Ishikawa (cell line): ENCODE measurements at regions not wholly inside any gene's neighbourhood (a gene's known extent, or its start where the extent isn't known, plus 50 kb on each side); places are given as distances from the start of the nearest gene placed in this dataset.

Source experiments
- CEBPB ChIP-seq: IDR thresholded peaks from 2 replicates; pipeline ENCODE4 v1.6.1; 2012
- CREB1 ChIP-seq: IDR thresholded peaks from 2 replicates; pipeline ENCODE4 v1.6.1; 2012; ENCODE audit warnings: low read depth
- EGR1 ChIP-seq: IDR thresholded peaks from 2 replicates; pipeline ENCODE4 v1.6.1; 2012
- EP300 ChIP-seq: IDR thresholded peaks from 2 replicates; pipeline ENCODE4 v1.6.1; 2012; ENCODE audit warnings: borderline replicate concordance
- FOXM1 ChIP-seq: IDR thresholded peaks from 2 replicates; pipeline ENCODE4 v1.6.1; 2012; ENCODE audit warnings: low read depth, borderline replicate concordance
- NFIC ChIP-seq: IDR thresholded peaks from 2 replicates; pipeline ENCODE4 v1.6.1; 2012
- RAD21 ChIP-seq: IDR thresholded peaks from 2 replicates; pipeline ENCODE4 v1.6.1; 2012; ENCODE audit warnings: low read depth
- TAF1 ChIP-seq: IDR thresholded peaks from 2 replicates; pipeline ENCODE4 v1.6.1; 2012; ENCODE audit warnings: low read depth, mild to moderate bottlenecking
- TCF12 ChIP-seq: IDR thresholded peaks from 2 replicates; pipeline ENCODE4 v1.6.1; 2012; ENCODE audit warnings: low read depth
- TEAD4 ChIP-seq: IDR thresholded peaks from 2 replicates; pipeline ENCODE4 v1.6.1; 2012
- YY1 ChIP-seq: IDR thresholded peaks from 2 replicates; pipeline ENCODE4 v1.6.1; 2012; ENCODE audit warnings: low read depth
- ZBTB7A ChIP-seq: IDR thresholded peaks from 2 replicates; pipeline ENCODE4 v1.6.1; 2012; ENCODE audit warnings: low read depth
- TF ChIP-seq, protein P1 (sequence below): IDR thresholded peaks from 2 replicates; pipeline ENCODE4 v1.6.1; 2012; ENCODE audit warnings: low read depth, mild to moderate bottlenecking
- TF ChIP-seq, protein P2 (sequence below): IDR thresholded peaks from 2 replicates; pipeline ENCODE4 v1.6.1; 2012
- TF ChIP-seq, protein P3 (sequence below): IDR thresholded peaks from 2 replicates; pipeline ENCODE4 v1.6.1; 2012

DNA sequence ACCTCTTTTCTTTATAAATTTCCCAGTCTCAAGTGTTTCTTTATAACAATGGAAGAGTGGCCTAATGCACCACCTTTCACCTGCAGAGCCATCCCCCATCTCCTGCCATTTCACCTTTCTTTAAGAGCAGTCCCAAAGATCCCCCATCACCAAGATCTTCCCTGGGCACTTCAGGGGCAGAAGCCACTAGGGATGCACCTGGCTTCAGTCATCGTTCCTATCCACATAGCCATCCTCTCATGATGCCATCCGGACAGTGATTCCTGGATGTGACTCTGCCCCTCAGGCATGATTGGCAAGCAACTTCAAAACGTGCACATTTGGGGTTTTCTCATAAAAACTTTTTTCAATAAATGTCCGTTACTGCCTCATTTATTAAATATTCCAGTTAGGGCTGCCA, 225.9 kb downstream of the TBXT start:
- TF ChIP-seq ZBTB7A, result no peak
- TF ChIP-seq TCF12, result no peak

DNA sequence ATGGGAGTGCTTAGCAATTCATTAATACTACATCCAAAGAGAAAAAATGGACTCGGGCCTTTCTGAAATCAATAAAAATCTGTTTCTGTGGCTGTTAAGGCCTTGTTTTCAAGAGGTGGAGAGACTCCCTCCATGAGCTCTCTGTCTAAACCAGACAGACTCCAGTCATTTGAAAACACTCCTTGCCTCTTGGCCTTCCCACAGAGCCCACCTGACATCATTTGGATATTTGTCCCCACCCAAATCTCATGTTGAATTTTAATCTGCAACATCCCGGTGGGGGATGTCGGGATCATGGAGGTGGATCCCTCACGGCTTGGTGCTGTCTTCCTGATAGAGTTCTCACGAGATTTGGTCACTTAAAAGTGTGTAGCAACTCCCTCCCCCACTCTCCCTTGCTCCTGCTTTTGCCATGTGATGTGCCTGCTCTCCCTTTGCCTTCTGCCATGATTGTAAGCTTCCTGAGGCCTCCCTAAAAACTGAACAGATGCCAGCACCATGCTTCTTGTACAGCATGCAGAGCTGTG, 226.3 kb downstream of the TBXT start:
- TF ChIP-seq YY1, result no peak
- TF ChIP-seq RAD21, result no peak
- no peak for TF ChIP-seq CEBPB
- TF ChIP-seq TCF12, result no peak
- TF ChIP-seq, protein P1, sequence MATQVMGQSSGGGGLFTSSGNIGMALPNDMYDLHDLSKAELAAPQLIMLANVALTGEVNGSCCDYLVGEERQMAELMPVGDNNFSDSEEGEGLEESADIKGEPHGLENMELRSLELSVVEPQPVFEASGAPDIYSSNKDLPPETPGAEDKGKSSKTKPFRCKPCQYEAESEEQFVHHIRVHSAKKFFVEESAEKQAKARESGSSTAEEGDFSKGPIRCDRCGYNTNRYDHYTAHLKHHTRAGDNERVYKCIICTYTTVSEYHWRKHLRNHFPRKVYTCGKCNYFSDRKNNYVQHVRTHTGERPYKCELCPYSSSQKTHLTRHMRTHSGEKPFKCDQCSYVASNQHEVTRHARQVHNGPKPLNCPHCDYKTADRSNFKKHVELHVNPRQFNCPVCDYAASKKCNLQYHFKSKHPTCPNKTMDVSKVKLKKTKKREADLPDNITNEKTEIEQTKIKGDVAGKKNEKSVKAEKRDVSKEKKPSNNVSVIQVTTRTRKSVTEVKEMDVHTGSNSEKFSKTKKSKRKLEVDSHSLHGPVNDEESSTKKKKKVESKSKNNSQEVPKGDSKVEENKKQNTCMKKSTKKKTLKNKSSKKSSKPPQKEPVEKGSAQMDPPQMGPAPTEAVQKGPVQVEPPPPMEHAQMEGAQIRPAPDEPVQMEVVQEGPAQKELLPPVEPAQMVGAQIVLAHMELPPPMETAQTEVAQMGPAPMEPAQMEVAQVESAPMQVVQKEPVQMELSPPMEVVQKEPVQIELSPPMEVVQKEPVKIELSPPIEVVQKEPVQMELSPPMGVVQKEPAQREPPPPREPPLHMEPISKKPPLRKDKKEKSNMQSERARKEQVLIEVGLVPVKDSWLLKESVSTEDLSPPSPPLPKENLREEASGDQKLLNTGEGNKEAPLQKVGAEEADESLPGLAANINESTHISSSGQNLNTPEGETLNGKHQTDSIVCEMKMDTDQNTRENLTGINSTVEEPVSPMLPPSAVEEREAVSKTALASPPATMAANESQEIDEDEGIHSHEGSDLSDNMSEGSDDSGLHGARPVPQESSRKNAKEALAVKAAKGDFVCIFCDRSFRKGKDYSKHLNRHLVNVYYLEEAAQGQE, result no peak
- TF ChIP-seq NFIC, result no peak
- TF ChIP-seq ZBTB7A, result no peak

DNA sequence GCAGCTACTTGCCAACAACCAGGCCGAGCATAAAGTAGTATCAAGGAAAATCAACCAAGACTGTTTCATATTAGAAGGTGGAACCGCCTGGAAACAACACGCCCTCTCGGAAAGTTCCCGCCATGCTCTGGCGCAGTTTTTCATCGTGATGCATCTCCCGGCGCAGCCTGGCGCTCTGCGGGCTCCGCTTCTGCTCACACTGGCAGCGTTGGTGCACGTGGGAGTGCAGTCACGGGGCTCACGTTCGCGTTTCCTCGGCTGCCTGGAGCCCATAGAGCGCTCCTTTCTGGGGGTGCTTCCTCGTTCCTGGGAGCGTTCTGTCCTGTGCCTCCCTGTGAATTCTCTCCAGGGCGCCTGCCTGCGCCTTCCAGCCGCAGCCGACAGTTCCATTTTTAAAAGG, 227.3 kb downstream of the TBXT start:
- TF ChIP-seq TAF1 (no peak), CEBPB (no peak)
- TF ChIP-seq, protein P1, result no peak

DNA sequence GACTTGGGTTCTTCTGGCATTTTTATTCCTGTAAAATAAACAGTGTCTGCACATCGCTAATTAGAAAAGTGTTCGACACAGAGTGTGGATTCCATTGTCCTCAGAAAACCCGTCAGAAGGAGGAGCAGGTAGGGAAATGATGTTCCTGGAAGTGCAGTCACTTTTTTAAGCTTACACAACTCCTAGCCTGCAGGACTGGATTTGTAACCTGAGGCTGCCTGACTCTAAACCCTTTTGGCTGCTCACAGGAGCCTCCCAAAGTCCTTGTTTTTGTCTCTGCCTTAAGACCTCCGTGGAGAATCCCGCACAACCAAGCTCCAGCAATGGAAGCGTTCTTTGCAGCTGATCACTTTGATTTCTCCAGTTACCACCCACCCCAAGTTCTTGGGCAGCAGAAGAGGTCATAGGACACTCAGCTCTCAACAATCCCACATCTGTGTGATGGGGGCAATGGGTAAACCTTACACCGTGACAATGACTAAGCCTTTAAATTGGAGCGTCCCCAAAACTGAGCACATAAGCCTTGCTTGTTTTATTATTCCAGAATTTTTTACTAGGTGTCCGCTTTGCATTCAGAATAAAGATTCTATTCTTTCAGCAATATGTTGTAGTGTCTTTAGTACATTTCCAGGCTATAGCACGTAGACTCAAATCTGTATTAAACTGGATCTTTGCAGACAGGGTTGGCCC, 227.9 kb downstream of the TBXT start:
- TF ChIP-seq CEBPB (no peak), RAD21 (no peak), FOXM1 (no peak), TEAD4 (no peak), TAF1 (no peak), ZBTB7A (no peak), TCF12 (no peak), EP300 (no peak), CREB1 (no peak), NFIC (no peak)
- TF ChIP-seq, protein P2, sequence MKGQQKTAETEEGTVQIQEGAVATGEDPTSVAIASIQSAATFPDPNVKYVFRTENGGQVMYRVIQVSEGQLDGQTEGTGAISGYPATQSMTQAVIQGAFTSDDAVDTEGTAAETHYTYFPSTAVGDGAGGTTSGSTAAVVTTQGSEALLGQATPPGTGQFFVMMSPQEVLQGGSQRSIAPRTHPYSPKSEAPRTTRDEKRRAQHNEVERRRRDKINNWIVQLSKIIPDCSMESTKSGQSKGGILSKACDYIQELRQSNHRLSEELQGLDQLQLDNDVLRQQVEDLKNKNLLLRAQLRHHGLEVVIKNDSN, result no peak
- TF ChIP-seq, protein P3, sequence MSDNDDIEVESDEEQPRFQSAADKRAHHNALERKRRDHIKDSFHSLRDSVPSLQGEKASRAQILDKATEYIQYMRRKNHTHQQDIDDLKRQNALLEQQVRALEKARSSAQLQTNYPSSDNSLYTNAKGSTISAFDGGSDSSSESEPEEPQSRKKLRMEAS, result no peak

DNA sequence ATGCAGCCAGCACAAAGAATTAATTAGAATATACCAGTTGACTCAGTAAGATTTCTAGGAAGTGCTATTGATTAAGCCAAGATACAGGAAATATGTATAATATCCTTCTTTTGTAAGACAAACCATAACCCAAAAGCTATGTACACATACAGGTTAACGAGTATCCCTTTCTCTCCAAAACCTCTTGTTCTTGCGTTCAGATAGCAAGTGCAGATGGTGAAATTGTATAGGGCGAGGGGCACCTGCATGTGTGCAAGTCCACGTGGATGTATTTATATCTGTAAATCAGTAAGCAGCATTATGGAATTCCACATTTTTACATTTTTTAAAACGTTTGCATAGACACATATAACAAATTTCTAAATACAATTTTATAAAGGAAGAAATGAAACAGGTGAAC, 228.6 kb downstream of the TBXT start:
- TF ChIP-seq TAF1, result no peak
- TF ChIP-seq, protein P2, result no peak
- TF ChIP-seq, protein P1, result no peak
- no peak for TF ChIP-seq FOXM1
- no peak for TF ChIP-seq TCF12
- TF ChIP-seq RAD21, result no peak
- no peak for TF ChIP-seq CEBPB
- TF ChIP-seq, protein P3, result no peak
- TF ChIP-seq EGR1, result no peak
- TF ChIP-seq NFIC, result no peak
- TF ChIP-seq CREB1, result no peak
- TF ChIP-seq YY1, result no peak
- TF ChIP-seq TEAD4, result no peak
- TF ChIP-seq ZBTB7A, result no peak
- TF ChIP-seq EP300, result no peak
